Stimulated activated CD4-positive, alpha-beta T cell treated with anti-CD3 and anti-CD28 coated beads, TNF-alpha, amount 100 ng/mL, for 24 hours (primary cell): ENCODE measurements at regions not wholly inside any gene's neighbourhood (a gene's known extent, or its start where the extent isn't known, plus 50 kb on each side); places are given as distances from the start of the nearest gene placed in this dataset.
A peak's percentile ranks its signal among the peaks of the same experiment; 100 is the strongest.

ENCODE experiments used
- DNase-seq, 3 experiments: peaks; one replicate each; pipeline ENCODE4 v3.0.0-alpha.2; 2020; ENCODE audit warnings: low read depth in 3 of 3

GRCh38 chr17:79317916-79318315, 243.3 kb downstream of the ENGASE start:
- no peak for DNase-seq

DNA sequence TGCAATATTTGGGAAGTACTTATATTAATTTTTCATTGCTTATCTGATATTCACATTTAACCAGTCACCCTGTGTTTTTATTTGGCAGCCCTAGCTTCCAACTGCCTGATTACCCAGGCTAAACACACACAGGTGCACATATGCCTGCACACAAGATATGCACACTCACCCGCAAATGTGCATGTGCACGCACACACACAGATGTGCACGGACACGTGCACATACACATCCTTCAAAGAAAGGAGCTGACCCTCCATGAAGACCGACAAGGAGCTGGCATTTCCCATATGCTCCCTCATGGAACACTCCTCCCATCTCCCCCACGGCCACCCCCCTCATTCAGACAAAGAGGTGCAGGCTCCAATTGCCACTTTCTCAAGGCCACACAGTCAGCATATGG, 242.2 kb downstream of the ENGASE start:
- DNase-seq: no peak

DNA sequence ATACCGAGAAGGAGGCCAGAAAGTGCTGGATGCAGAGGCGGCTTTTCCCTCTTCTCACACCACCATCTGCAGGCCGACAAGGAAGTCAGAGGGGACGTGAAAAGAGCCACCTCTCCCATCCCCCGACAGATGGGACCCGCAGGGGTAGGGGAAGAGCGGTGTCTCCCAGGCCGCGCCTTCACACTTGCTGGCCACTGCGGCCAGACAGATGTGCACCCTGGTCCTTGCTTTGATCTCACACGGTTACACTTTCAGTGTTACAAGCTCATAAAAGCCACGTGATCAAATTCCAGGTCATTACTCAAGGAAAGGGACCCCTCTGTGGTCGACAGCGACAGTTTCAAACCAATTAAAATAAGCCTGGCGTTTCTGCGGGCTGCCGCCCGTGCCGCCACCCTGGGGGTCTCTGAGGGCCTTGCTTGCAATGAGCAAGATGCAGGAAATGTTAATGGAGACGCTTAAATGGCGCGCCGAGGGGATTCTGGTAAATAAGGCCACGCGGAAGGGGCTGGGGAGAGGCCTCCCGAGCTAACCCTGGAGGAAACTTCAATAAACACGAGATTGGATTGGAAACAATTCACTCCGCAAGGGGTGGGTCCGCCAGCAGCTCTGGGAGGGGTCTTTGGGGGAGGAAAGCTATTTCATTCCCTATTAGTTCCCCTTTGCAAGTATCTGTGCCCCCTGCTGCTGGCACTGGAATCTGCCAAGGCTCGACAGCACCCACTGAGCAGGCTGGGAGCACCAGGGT, 240.9 kb downstream of the ENGASE start:
- no peak for DNase-seq

DNA sequence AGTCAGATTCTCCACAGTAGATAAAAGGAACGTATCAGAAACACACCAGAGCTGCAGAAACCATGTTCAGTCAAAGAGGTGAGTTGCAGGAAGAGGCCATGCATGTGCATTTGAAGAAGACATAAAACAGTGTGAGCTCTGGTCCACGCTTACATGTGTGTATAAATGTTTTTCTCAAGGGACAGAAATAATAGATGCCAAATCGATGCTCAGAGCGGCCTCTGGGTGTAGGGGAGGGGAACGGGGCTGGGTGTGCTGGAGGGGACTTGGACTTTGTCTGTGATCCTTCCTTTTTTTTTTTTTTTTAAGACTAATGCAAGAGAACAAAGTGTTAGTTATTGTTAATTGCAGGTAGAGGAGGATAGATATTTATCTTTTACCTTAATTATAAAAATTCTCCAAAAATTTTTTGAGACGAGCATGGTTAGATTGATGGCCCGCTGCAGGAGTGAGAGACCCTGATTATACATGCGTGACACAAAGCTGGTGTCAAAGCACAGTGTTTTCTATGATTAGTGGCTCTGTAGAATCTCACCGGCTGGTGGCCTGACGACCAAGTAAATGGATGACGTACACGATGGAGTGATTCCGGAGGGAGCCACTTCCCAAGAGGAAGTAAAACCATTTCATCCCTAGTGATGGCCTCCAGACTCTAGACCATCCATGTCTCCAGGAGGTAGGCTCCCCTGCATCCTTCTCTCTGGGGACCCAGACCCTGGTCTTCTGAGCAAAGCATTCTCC, 240.2 kb downstream of the ENGASE start:
- no peak for DNase-seq

DNA sequence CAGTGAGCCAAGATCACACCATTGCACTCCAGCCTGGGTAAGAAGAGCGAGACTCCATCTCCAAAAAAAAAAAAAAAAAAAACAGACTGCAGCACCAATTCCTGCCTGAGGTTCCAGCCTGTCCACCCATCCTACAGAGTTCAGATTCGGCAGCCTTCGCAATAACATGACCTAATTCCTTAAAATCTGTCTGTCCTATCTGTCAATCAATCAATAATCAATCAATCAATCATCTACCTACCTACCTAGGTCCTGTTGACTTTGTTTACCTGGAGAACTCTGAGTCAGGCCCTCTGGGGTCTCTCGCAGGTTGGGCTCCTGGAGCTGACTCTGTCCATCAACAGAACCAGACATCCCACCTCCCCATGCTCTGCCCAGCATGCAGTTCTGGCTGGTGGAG, 236.7 kb downstream of the ENGASE start:
- DNase-seq: no peak

DNA sequence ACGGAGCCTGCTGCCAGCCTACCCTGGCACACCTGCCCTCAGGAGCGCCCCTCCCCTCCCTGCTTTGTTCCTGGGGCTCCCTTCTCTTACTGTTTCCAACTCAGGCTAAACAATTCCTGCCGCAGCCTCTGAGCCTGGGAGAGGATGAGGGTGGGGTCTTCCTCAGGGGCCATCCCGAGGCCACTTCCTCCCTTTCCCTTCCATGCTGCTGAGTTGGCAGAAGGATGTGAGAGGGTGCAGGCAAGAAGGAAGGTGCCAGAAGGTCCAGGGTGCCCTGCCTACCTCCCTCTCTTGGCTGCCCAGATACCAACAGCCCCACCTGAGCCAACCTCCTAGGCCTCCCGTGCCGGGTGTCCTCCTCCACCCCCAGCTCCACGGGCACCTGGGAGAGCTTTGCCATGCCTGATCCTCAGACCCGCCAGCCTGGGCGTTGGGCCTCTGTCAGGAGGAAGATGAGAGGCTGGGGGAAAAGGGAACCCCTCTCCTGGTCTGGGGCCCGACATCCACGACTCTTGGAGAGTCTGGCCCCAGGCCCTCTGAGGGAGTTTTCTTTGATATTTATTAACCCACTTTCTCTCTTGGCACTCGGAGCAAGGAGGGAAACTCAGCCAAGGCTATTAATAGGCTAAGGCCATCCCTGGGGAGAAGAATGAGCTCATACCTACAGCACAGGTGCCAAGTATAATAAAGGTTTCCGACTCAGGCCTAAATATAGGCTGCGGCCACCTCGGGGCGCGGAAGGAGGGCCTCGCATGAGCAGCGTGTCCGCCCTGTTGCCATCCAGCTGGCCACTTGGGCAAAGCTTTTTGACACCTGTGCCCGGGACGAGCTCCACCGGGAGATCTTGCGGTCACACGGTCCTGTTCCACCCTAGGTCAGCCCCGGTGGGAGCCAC, 232.0 kb downstream of the ENGASE start:
- DNase-seq: no peak

- DNase-seq: no peak
These were observed 231.3 kb downstream of the ENGASE start for GRCh38 chr17:79305768-79306423.

DNA sequence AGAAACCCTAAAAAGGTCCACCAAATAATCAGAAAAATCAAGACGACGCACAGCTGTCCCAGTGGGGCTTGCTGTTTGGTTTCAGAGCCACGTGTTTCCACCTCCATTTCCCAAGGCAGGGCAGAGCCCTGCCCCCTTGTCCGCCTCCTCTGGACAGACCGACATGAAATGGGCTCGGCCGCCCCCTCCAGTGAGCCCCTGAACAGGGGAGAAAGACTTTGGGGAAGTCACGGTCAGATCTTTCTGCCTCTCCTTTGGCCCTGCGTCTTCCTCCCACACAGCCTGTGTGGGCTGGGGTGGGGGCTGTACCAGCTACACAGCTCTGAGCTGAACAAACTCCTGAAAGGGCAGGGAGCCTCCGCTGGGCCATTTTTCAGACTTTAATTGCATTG, 230.7 kb downstream of the ENGASE start:
- DNase-seq: no peak

DNA sequence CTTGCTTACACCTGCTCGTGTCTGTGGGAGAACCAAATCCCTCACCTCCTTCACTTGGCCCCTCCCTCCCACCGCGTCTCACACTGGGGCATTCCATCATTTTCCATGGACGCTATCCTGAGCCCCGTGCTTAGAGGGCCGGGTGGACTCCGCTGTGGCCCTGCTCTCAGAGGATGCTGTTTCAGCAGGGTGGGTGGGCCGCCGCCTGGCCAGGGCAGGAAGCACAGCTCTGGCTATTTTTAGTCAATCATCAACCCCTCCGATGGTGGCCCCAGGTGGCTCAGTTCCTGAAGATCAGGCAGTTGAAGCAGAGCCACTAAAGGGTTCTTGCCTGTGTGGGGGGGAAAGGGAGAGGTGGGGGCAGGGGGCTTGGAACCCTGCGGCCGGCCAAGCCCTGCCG, 230.3 kb downstream of the ENGASE start:
- DNase-seq: no peak

DNA sequence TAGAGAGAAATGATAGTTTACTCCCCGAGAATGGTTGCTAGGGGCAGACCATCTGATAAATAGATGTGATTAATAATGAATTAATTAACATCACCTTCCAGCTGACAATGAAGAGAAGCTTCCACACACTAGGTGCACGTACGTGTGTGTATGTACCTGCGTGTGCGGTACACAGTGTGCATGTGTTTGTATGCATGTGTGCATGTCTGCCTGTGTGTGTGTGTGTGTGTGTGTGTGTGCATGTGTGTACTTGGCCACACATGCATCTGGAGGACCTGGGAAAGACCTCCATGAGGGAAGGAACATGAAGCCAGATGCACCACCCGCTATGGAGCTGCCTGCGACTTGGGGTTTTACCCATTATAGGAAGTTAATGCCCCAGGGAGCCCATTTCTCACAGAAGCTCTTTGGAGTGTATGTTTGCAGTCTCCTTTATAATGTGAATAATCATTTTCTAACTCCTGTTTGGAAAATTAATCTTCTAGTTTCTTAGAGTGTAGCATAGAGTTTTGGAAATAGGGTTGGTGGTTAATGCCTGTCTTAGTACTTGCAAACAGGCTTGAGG, 229.1 kb downstream of the ENGASE start:
- no peak for DNase-seq

GRCh38 chr17:79301469-79301868, 226.8 kb downstream of the ENGASE start:
- no peak for DNase-seq

DNA sequence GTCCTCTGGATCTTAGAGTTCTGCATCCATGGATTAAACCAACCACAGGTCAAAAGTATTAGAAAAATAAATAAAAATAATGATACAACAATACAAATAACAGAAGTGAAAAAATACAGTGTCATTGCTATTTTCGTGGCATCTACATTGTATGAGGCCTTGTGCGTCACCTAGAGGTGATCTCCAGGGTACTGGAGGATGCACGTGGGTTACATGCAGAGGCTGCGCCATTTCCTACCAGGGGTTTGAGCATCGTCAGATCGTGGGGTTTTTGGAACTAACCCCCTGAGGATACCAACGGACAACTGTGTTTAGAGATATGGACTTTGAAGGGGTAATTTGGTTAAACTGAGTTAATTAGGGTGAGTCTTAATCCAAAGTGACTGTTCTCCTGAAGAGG, 224.7 kb downstream of the ENGASE start:
- no peak for DNase-seq

GRCh38 chr17:79298799-79299198, 224.2 kb downstream of the ENGASE start:
- no peak for DNase-seq

DNA sequence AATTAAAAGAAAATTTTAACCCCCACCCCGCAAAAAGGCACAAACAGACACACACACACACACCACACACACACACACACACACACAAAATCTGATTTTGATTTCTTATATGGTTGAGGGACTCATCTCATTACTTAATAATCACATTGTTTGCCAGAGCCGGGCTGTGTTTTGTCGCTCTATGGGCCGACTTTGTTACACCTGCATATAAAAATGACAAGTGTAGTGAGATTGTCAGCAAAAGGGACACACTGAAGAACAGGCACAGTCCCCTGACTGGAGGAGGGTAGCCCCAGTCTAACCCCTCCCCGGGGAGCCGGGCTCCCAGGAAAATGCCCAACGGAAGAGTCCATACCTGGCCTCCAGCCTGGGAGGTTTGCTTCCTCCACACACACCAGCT, 221.6 kb downstream of the ENGASE start:
- DNase-seq: no peak

DNA sequence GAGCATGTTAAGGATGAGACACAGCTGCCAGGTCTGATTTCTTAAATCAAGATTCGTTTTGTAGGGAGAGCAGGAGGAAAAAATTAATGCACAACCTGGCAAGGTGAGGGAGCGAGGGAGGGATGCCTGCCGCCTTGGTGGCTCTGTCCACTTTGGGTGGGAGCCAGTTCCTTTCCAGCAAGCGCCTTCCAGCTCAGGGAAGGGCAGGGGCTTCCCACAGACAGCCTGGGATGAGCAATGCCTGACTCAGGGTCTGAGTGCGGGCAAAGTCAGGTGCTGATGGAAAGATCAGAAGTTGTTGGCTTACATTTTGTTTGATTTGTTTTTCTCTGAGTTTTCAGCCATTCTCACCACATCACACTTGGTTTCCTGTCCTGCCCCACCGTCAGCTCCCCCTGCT, 220.7 kb downstream of the ENGASE start:
- DNase-seq: no peak

DNA sequence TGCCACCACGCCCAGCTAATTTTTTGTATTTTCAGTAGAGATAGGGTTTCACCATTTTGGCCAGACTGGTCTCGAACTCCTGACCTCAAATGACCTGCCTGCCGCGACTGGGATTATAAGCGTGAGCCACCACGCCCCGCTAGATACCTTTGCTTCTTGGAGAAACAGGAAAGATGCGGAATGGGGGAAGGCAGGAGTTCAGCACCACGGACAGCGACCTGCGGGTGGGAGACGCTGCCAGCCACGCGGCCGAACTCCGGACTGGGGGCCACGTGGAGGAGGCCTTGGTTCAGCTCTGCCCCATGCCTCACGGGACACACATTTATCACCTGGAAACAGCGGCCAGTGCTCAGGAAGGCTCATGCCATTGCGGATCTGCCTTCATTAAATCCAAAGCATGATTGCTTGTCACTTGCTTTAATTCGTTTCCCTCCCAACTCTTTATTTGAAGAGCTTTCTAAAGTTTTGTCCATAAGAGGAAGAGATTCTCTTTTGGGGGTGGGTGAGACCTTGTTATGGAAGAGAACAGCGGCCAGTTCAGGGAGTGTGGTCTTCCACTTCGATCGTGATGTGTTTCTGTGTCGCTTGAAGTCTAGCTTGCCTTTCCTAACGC, 219.9 kb downstream of the ENGASE start:
- peak in 1 of 3 experiments; percentile 35 for DNase-seq

DNA sequence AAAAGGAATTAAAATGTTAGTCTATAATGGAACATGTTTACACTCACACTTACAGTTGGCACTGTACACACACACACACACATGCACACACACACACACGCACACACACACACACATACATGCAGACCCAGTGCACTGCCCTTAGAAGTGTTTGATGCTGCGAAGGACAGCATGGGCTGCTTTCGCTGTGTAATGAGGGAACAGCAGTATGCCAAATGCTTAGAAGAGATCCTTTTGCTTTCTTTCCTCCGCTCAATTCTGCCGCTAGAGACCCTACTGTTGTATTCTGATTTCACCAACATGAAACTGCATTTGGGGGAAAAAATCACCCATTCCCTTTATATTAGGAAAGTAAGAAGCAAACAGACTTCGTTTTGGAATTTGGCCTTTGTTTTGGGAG, 217.9 kb downstream of the ENGASE start:
- DNase-seq: no peak

- DNase-seq: no peak
These were observed 216.8 kb downstream of the ENGASE start for GRCh38 chr17:79291391-79291790.

DNA sequence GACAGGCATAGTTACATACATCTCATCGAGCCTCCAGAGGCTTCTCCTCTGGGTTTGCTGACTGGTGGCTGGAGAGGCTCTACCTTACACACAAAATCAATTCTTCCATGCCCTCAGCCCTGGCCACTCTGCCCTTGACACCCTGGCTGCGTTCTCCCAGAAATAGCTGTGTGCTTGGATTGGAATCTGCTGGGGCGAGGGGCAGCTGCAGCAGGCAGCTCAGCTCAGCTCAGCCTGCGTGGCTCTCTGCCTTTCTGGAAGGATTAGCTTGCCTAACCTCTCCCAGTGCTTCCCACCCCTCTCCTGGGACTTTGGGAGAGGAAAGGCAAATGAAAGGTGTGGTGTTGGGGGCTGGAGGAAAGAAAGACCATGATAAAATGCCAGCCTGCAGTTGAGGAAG, 216.1 kb downstream of the ENGASE start:
- DNase-seq: no peak

GRCh38 chr17:79288950-79289349, 214.3 kb downstream of the ENGASE start:
- DNase-seq: no peak

DNA sequence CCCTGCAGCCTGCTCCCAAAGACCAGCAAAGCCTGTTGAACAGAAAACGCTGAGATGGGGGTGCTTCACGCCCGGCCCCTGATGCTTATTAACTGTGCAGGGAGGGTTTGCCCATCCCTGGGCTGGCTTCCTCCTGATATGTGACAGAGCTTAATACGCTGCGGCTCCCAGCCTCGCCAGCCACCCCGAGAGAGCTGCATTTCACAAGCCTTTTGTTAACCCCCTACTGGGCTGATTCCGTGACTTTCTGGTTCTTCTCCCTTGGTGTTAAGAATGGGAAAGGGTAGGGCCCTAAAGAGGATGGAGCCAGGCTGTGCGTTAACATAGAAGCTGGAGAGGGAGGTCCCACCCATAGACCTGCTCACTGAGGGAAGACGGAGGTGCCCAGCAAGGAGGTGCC, 211.8 kb downstream of the ENGASE start:
- DNase-seq: no peak
